ENCODE measurements at regions not wholly inside any gene's neighbourhood (a gene's known extent, or its start where the extent isn't known, plus 50 kb on each side); places are given as distances from the start of the nearest gene placed in this dataset.
"Not testable (repeated sequence)": the region's sequence is repeated elsewhere in the genome, so short reads cannot be mapped to it uniquely, and the experiment has no call there.

DNA sequence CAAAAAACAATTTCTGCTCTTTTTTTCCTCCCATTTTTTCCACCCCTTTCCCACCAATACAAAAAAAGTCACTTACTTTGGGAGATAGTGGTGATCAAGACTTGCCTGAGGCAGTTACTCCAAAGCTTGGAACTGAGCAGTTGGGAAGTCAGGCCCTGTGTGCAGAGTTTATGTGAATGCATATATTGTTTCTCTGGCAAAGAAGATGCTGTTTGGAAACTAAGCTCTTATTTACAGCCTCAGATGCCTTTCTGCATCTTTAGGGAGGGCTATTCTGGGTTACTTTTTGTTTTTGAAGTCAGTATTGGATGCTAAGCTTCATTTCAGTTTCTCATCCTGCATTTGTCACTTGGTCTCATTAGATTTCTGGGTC, 136.3 kb downstream of the ZNF330 start:
- Mint-ChIP-seq H3K4me3 (no peak overlapping the region), H3K9me3 (peaks cover 0 to 4% (median 0%) of the 10 kb centered on the region in 7 donors), H3K27ac (no peak overlapping the region), H3K36me3 (no peaks in the 10 kb centered on the region), H3K27me3 (no peaks in the 10 kb centered on the region), H3K4me1 (no peaks in the 10 kb centered on the region)
- Histone ChIP-seq H3K36me3 (ENCODE audit: control insufficient read depth, insufficient read depth, low read length) (no peaks in the 10 kb centered on the region), H3K27me3 (ENCODE audit: control insufficient read depth, insufficient read depth, low read length) (no peaks in the 10 kb centered on the region), H3K9me3 (ENCODE audit: control insufficient read depth in 2 of 2, low read length in 2 of 2) (no peaks in the 10 kb centered on the region), H3K4me3 (ENCODE audit: low read depth, low read length) (no peak overlapping the region), H3K27ac (ENCODE audit: insufficient read depth, low read length, poor library complexity, severe bottlenecking) (no peak overlapping the region), H3K4me1 (ENCODE audit: control insufficient read depth, insufficient read depth, low read length, poor library complexity, severe bottlenecking) (no peaks in the 10 kb centered on the region)
- no peak for DNase-seq
- no peak for ATAC-seq (ENCODE audit: low read depth in 2 of 2)

- not testable (repeated sequence) for H3K27ac ChIP-seq (ENCODE audit: insufficient read depth, low read length, poor library complexity, severe bottlenecking); H3K27me3 ChIP-seq (ENCODE audit: control insufficient read depth, insufficient read depth, low read length); H3K4me1 ChIP-seq (ENCODE audit: control insufficient read depth, insufficient read depth, low read length, poor library complexity, severe bottlenecking); H3K9me3 ChIP-seq (ENCODE audit: control insufficient read depth in 2 of 2, low read length in 2 of 2); H3K27me3 Mint-ChIP-seq; H3K36me3 Mint-ChIP-seq; H3K4me3 ChIP-seq (ENCODE audit: low read depth, low read length); H3K27ac Mint-ChIP-seq; ATAC-seq (ENCODE audit: low read depth in 2 of 2); H3K4me3 Mint-ChIP-seq; DNase-seq; H3K36me3 ChIP-seq (ENCODE audit: control insufficient read depth, insufficient read depth, low read length); H3K4me1 Mint-ChIP-seq
- H3K9me3 Mint-ChIP-seq, result peaks cover 0 to 10% (median 4%) of the 10 kb centered on the region in 7 donors
These were observed 147.5 kb downstream of the ZNF330 start for GRCh38 chr4:141368241-141368640.

- Mint-ChIP-seq H3K4me1 (no peaks in the 10 kb centered on the region), H3K27ac (no peak overlapping the region), H3K27me3 (no peaks in the 10 kb centered on the region), H3K9me3 (peaks cover 0 to 6% (median 1%) of the 10 kb centered on the region in 7 donors), H3K4me3 (no peak overlapping the region), H3K36me3 (no peaks in the 10 kb centered on the region)
- Histone ChIP-seq H3K36me3 (ENCODE audit: control insufficient read depth, insufficient read depth, low read length) (no peaks in the 10 kb centered on the region), H3K4me1 (ENCODE audit: control insufficient read depth, insufficient read depth, low read length, poor library complexity, severe bottlenecking) (no peaks in the 10 kb centered on the region), H3K27me3 (ENCODE audit: control insufficient read depth, insufficient read depth, low read length) (no peaks in the 10 kb centered on the region), H3K4me3 (ENCODE audit: low read depth, low read length) (no peak overlapping the region), H3K27ac (ENCODE audit: insufficient read depth, low read length, poor library complexity, severe bottlenecking) (no peak overlapping the region), H3K9me3 (ENCODE audit: control insufficient read depth in 2 of 2, low read length in 2 of 2) (no peaks in the 10 kb centered on the region)
- no peak for ATAC-seq (ENCODE audit: low read depth in 2 of 2)
- no peak for DNase-seq
These were observed 150.5 kb downstream of the ZNF330 start for GRCh38 chr4:141371206-141371605.

DNA sequence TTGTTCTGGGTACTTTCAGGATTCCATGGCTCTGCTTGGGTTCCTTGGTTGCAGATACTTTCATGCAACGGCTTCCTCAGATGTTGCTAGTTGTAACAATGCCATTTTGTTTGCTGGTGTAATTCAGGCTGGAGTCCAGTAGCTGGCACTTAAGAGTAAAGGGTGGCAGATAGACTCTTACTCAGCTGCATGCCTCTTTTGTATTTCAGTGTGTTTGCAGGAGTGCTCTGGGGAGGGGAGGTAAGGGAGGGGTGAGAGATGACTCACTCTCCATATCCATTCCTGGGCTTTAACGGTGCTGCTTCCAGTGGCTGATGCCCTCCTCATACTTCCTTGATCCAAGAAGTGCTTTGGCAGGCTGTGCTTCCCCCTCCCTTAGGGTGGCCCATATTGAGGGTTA, 155.2 kb downstream of the ZNF330 start:
- Histone ChIP-seq H3K4me3 (ENCODE audit: low read depth, low read length) (no peak overlapping the region), H3K4me1 (ENCODE audit: control insufficient read depth, insufficient read depth, low read length, poor library complexity, severe bottlenecking) (no peaks in the 10 kb centered on the region), H3K36me3 (ENCODE audit: control insufficient read depth, insufficient read depth, low read length) (no peaks in the 10 kb centered on the region), H3K9me3 (ENCODE audit: control insufficient read depth in 2 of 2, low read length in 2 of 2) (no peaks in the 10 kb centered on the region), H3K27me3 (ENCODE audit: control insufficient read depth, insufficient read depth, low read length) (no peaks in the 10 kb centered on the region), H3K27ac (ENCODE audit: insufficient read depth, low read length, poor library complexity, severe bottlenecking) (no peak overlapping the region)
- Mint-ChIP-seq H3K36me3 (no peaks in the 10 kb centered on the region), H3K27ac (no peak overlapping the region), H3K27me3 (no peaks in the 10 kb centered on the region), H3K4me1 (no peaks in the 10 kb centered on the region), H3K4me3 (no peak overlapping the region), H3K9me3 (peaks cover 0 to 5% (median 2%) of the 10 kb centered on the region in 7 donors)
- ATAC-seq (ENCODE audit: low read depth in 2 of 2) (no peak), DNase-seq (no peak)

GRCh38 chr4:141376769-141377168, 156.1 kb downstream of the ZNF330 start:
- no peak overlapping the region for H3K4me3 Mint-ChIP-seq
- no peak overlapping the region for H3K4me3 ChIP-seq (ENCODE audit: low read depth, low read length)
- peaks cover 0 to 5% (median 2%) of the 10 kb centered on the region in 7 donors for H3K9me3 Mint-ChIP-seq
- no peak overlapping the region for H3K27ac Mint-ChIP-seq
- no peaks in the 10 kb centered on the region for H3K9me3 ChIP-seq (ENCODE audit: control insufficient read depth in 2 of 2, low read length in 2 of 2)
- no peak for ATAC-seq (ENCODE audit: low read depth in 2 of 2)
- no peaks in the 10 kb centered on the region for H3K27me3 ChIP-seq (ENCODE audit: control insufficient read depth, insufficient read depth, low read length)
- H3K36me3 Mint-ChIP-seq, result no peaks in the 10 kb centered on the region
- no peaks in the 10 kb centered on the region for H3K36me3 ChIP-seq (ENCODE audit: control insufficient read depth, insufficient read depth, low read length)
- H3K27me3 Mint-ChIP-seq, result no peaks in the 10 kb centered on the region
- DNase-seq, result no peak
- H3K4me1 ChIP-seq (ENCODE audit: control insufficient read depth, insufficient read depth, low read length, poor library complexity, severe bottlenecking), result no peaks in the 10 kb centered on the region
- H3K4me1 Mint-ChIP-seq, result no peaks in the 10 kb centered on the region
- no peak overlapping the region for H3K27ac ChIP-seq (ENCODE audit: insufficient read depth, low read length, poor library complexity, severe bottlenecking)

DNA sequence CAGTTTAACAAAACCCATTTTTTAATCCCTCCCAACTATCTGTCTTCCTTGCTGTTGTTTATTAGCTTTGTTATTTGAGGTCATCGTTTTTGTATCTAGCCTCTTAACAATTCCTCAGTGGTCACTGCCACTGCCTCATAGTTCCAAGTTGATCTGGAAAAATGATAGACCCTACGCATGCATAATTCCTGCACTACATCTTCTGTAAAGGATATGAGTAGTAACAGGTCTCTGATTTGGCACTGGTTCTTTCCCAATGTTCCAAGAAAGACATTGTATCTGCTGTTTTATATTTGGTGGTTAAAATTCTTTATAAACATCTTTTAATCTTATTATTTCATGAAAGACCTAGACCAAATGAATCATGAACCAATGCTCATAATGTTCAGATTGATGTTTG, 166.6 kb downstream of the ZNF330 start:
- no peaks in the 10 kb centered on the region for H3K4me1 ChIP-seq (ENCODE audit: control insufficient read depth, insufficient read depth, low read length, poor library complexity, severe bottlenecking)
- Mint-ChIP-seq H3K9me3 (peaks cover 0 to 5% (median 2%) of the 10 kb centered on the region in 7 donors), H3K4me3 (no peak overlapping the region), H3K27ac (no peak overlapping the region), H3K27me3 (peaks cover 4% of the 10 kb centered on the region), H3K4me1 (no peaks in the 10 kb centered on the region), H3K36me3 (no peaks in the 10 kb centered on the region)
- DNase-seq, result no peak
- no peak overlapping the region for H3K4me3 ChIP-seq (ENCODE audit: low read depth, low read length)
- ATAC-seq (ENCODE audit: low read depth in 2 of 2), result no peak
- H3K36me3 ChIP-seq (ENCODE audit: control insufficient read depth, insufficient read depth, low read length), result no peaks in the 10 kb centered on the region
- no peak overlapping the region for H3K27ac ChIP-seq (ENCODE audit: insufficient read depth, low read length, poor library complexity, severe bottlenecking)
- no peaks in the 10 kb centered on the region for H3K27me3 ChIP-seq (ENCODE audit: control insufficient read depth, insufficient read depth, low read length)
- H3K9me3 ChIP-seq (ENCODE audit: control insufficient read depth in 2 of 2, low read length in 2 of 2), result no peaks in the 10 kb centered on the region

GRCh38 chr4:141388481-141388880, 167.8 kb downstream of the ZNF330 start:
- H3K27me3 Mint-ChIP-seq, result peaks cover 4% of the 10 kb centered on the region
- peaks cover 0 to 5% (median 2%) of the 10 kb centered on the region in 7 donors for H3K9me3 Mint-ChIP-seq
- H3K4me1 ChIP-seq (ENCODE audit: control insufficient read depth, insufficient read depth, low read length, poor library complexity, severe bottlenecking), result no peaks in the 10 kb centered on the region
- no peak for DNase-seq
- H3K27ac ChIP-seq (ENCODE audit: insufficient read depth, low read length, poor library complexity, severe bottlenecking), result no peak overlapping the region
- no peak for ATAC-seq (ENCODE audit: low read depth in 2 of 2)
- no peaks in the 10 kb centered on the region for H3K4me1 Mint-ChIP-seq
- H3K36me3 Mint-ChIP-seq, result no peaks in the 10 kb centered on the region
- no peak overlapping the region for H3K4me3 ChIP-seq (ENCODE audit: low read depth, low read length)
- no peak overlapping the region for H3K27ac Mint-ChIP-seq
- H3K36me3 ChIP-seq (ENCODE audit: control insufficient read depth, insufficient read depth, low read length), result no peaks in the 10 kb centered on the region
- H3K27me3 ChIP-seq (ENCODE audit: control insufficient read depth, insufficient read depth, low read length), result no peaks in the 10 kb centered on the region
- H3K4me3 Mint-ChIP-seq, result no peak overlapping the region
- no peaks in the 10 kb centered on the region for H3K9me3 ChIP-seq (ENCODE audit: control insufficient read depth in 2 of 2, low read length in 2 of 2)

GRCh38 chr4:141389649-141390048, 169.0 kb downstream of the ZNF330 start:
- no peak for ATAC-seq (ENCODE audit: low read depth in 2 of 2)
- peaks cover 0 to 5% (median 2%) of the 10 kb centered on the region in 7 donors for H3K9me3 Mint-ChIP-seq
- no peak overlapping the region for H3K27ac Mint-ChIP-seq
- H3K27me3 ChIP-seq (ENCODE audit: control insufficient read depth, insufficient read depth, low read length), result no peaks in the 10 kb centered on the region
- no peaks in the 10 kb centered on the region for H3K4me1 Mint-ChIP-seq
- H3K27ac ChIP-seq (ENCODE audit: insufficient read depth, low read length, poor library complexity, severe bottlenecking), result no peak overlapping the region
- H3K36me3 Mint-ChIP-seq, result no peaks in the 10 kb centered on the region
- H3K4me1 ChIP-seq (ENCODE audit: control insufficient read depth, insufficient read depth, low read length, poor library complexity, severe bottlenecking), result no peaks in the 10 kb centered on the region
- DNase-seq, result no peak
- no peaks in the 10 kb centered on the region for H3K36me3 ChIP-seq (ENCODE audit: control insufficient read depth, insufficient read depth, low read length)
- no peaks in the 10 kb centered on the region for H3K9me3 ChIP-seq (ENCODE audit: control insufficient read depth in 2 of 2, low read length in 2 of 2)
- H3K27me3 Mint-ChIP-seq, result peaks cover 4% of the 10 kb centered on the region
- H3K4me3 ChIP-seq (ENCODE audit: low read depth, low read length), result no peak overlapping the region
- H3K4me3 Mint-ChIP-seq, result no peak overlapping the region

Measured in CD4-positive, CD25-positive, alpha-beta regulatory T cell (primary cell).